ENCODE measurements at regions not wholly inside any gene's neighbourhood (a gene's known extent, or its start where the extent isn't known, plus 50 kb on each side); places are given as distances from the start of the nearest gene placed in this dataset.
A peak's percentile ranks its signal among the peaks of the same experiment; 100 is the strongest.

DNA sequence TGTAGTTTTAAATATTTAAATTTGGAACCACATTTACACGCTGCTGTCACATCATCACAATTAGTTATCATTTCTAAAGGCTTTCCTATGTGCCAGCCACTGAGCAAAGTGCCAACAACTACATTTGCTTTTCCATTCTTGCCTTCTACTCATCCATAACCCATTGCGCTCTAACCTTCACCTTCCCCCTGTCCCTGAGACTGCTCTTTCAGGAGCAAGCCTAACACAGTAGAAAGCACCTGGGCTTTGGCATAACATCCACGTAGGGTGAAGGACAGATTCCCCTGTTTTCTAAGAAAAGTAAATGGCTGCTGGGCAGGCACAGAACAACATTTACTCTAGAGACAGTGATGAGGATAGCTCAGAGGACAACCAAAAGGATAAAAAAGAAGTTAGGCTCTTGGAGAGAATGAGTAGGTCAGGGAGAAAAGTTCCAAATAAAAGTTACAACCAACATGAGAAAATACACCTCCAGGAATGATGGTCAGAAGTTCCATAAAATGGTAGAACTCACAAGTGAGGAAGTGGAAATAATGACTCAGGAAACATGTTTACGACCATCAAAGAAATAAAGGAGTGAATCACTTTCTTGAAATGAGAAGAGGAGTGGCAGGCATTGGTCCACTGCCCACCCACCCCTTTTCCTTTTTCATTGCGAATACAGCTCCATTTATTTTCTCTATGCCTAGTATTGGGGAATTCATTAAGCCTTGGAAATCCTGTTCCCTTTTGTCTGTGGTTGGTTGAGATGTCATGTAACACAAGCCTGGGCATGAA is 77.2 kb downstream of the PFDN4 start:
- H3K4me3 ChIP-seq (ENCODE audit: low read depth, low read length) = no peak overlapping the region
- peak; percentile 16 for DNase-seq (ENCODE audit: low read depth)
- TF ChIP-seq, protein P1, sequence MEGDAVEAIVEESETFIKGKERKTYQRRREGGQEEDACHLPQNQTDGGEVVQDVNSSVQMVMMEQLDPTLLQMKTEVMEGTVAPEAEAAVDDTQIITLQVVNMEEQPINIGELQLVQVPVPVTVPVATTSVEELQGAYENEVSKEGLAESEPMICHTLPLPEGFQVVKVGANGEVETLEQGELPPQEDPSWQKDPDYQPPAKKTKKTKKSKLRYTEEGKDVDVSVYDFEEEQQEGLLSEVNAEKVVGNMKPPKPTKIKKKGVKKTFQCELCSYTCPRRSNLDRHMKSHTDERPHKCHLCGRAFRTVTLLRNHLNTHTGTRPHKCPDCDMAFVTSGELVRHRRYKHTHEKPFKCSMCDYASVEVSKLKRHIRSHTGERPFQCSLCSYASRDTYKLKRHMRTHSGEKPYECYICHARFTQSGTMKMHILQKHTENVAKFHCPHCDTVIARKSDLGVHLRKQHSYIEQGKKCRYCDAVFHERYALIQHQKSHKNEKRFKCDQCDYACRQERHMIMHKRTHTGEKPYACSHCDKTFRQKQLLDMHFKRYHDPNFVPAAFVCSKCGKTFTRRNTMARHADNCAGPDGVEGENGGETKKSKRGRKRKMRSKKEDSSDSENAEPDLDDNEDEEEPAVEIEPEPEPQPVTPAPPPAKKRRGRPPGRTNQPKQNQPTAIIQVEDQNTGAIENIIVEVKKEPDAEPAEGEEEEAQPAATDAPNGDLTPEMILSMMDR (conservative IDR thresholded peaks at IDR 0.05; ENCODE audit: low read depth, low read length) = no peak

DNA sequence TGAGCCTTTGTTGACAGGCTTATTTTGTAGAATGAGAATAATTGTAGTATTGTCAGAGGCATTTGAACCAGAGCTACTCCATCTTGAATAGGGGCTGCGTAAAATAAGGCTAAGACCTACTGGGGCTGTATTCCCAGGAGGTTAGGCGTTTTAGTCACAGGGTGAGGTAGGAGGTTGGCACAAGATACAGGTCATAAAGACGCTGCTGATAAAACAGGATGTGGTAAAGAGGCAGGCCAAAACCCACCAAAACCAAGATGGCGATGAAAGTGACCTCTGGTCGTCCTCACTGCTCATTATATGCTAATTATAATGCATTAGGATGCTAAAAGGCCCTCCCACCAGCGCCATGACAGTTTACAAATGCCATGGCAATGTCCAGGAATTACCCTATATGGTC is 82.7 kb downstream of the PFDN4 start:
- DNase-seq (ENCODE audit: low read depth) = no peak
- TF ChIP-seq, protein P1 (conservative IDR thresholded peaks at IDR 0.05; ENCODE audit: low read depth, low read length) = no peak

DNA sequence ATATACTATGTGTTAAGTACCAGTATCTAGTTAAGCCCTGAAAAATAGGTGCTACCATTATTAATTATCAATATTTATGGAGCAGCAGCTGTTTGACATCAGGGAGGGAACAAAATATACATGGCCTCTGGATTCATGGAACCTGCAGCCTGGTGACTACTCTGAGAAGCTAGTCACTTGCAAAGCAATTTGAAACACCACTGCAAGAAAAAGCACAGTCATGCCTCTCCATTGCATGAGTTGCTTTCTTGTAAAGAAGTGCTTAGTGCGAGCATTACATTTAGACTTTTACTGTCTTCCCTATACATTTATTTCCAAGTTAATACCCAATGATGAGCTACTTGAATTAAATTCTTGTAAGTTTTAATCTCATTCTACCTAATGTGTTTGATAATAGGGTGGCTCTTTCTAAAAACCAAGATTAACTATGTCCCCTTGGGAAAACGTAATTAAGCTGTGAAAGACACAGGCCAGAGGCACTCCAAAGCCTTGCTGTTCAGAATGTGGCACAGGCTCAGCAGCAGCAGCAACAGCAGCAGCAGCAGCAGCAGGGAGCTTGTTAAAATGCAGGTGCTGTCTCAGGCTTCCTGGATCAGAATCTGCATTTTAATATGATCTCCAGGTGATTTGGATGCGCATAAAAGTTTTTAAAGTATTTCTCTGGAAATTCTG is 83.6 kb downstream of the PFDN4 start:
- TF ChIP-seq, protein P1 (conservative IDR thresholded peaks at IDR 0.05; ENCODE audit: low read depth, low read length) = no peak
- H3K4me3 ChIP-seq (ENCODE audit: low read depth, low read length) = no peak overlapping the region
- DNase-seq (ENCODE audit: low read depth) = no peak

More for the DNA sequence above, 82.7 kb downstream of the PFDN4 start:
- no peak overlapping the region for H3K4me3 ChIP-seq (ENCODE audit: low read depth, low read length)

DNA sequence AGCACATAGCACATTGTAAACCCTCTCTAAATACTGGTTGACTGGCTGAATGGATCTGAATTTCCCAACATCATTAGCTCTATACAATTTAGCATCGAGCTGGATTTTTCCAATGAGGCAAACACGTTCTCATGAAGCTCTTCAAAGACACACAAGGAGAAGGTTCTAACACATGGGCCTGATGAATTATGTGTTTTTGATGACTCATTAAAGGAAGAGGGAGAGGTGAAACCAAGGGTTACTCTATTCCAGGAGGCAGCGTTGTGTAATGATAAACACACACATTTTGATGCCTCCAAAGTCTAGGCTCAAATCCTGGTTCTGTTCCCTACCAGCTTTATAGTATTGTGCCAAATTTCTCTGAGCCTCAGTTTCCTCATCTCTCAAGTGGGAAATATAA is 84.3 kb downstream of the PFDN4 start:
- DNase-seq (ENCODE audit: low read depth) = no peak
- H3K4me3 ChIP-seq (ENCODE audit: low read depth, low read length) = no peak overlapping the region

DNA sequence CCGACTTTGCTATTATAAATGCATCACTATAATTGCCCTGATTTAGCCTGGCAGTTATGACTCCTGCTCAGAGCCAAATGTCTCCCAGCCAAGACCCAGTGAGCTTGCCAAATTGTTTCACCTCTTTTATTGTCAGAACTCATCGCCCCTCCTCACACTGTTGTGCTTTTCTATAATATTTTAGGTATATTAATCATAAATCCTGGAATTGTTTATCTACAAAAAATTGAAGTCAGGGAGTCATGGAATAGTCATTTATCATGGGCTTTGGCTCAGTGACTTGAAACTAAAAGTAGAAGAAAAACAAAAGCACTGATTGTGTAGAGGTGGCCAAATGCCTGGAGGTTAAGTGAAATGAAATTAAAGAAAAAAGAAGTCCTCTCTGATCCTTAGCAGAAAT is 85.6 kb downstream of the PFDN4 start:
- no peak overlapping the region for H3K4me3 ChIP-seq (ENCODE audit: low read depth, low read length)
- no peak for DNase-seq (ENCODE audit: low read depth)
- TF ChIP-seq, protein P1 (conservative IDR thresholded peaks at IDR 0.05; ENCODE audit: low read depth, low read length) = no peak

More for the DNA sequence above, 84.3 kb downstream of the PFDN4 start:
- TF ChIP-seq, protein P1 (conservative IDR thresholded peaks at IDR 0.05; ENCODE audit: low read depth, low read length) = no peak

DNA sequence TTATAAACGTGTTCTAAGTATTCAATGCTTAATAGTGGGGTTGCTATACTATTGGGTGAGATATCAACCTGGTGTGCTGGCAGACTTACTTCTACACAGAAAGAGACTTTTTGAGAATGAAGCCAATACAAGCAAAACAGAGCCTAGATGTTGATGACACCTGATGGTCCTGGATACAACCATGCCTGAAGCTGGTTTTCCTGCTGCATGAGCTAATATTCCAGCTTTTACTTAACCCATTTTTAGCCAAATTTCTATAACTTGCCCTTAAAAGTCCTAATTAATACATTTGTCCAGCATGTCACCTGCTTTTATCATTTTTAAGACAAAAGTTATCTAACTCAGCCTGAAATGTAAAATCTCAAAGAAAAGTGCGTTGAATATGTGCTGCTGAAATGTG is 86.2 kb downstream of the PFDN4 start:
- TF ChIP-seq, protein P1 (conservative IDR thresholded peaks at IDR 0.05; ENCODE audit: low read depth, low read length) = no peak
- DNase-seq (ENCODE audit: low read depth) = no peak

More for the DNA sequence above, 86.2 kb downstream of the PFDN4 start:
- H3K4me3 ChIP-seq (ENCODE audit: low read depth, low read length) = no peak overlapping the region

Measured in epithelial cell of proximal tubule (primary cell).